ENCODE measurements at regions not wholly inside any gene's neighbourhood (a gene's known extent, or its start where the extent isn't known, plus 50 kb on each side); places are given as distances from the start of the nearest gene placed in this dataset.

DNA sequence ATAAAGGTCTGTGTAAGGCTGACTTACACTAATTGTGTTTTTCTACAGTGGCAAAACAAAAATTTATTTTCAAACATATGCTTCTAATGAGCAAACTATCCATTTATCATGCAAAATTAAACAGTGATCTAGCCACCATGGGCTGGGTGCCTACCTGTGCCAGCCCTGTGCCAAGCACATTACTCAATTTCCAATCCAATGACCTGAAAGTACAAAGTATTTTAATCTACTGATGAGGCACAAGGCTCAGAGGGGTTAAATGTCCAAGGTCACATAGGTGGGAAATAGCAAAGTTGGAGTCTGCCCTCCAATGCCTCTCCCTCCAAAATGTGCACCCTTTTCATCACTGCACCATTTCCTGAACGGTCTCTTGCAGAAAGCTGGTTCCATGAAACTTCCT, 279.1 kb upstream of the FMN2 start:
- no peak for DNase-seq
- peaks cover 2% of the 10 kb centered on the region for H3K9me3 Mint-ChIP-seq (ENCODE audit: unreplicated experiment)
- TF ChIP-seq, protein P1, sequence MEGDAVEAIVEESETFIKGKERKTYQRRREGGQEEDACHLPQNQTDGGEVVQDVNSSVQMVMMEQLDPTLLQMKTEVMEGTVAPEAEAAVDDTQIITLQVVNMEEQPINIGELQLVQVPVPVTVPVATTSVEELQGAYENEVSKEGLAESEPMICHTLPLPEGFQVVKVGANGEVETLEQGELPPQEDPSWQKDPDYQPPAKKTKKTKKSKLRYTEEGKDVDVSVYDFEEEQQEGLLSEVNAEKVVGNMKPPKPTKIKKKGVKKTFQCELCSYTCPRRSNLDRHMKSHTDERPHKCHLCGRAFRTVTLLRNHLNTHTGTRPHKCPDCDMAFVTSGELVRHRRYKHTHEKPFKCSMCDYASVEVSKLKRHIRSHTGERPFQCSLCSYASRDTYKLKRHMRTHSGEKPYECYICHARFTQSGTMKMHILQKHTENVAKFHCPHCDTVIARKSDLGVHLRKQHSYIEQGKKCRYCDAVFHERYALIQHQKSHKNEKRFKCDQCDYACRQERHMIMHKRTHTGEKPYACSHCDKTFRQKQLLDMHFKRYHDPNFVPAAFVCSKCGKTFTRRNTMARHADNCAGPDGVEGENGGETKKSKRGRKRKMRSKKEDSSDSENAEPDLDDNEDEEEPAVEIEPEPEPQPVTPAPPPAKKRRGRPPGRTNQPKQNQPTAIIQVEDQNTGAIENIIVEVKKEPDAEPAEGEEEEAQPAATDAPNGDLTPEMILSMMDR (IDR thresholded peaks at IDR 0.05; ENCODE audit: partially characterized antibody, unreplicated experiment), result no peak
- H3K36me3 Mint-ChIP-seq (ENCODE audit: unreplicated experiment), result no peaks in the 10 kb centered on the region
- peaks cover 20% of the 10 kb centered on the region for H3K4me1 Mint-ChIP-seq (ENCODE audit: low read depth, unreplicated experiment)
- H3K27ac Mint-ChIP-seq (ENCODE audit: unreplicated experiment), result no peak overlapping the region
- no peaks in the 10 kb centered on the region for H3K27me3 Mint-ChIP-seq (ENCODE audit: unreplicated experiment)
- H3K4me3 Mint-ChIP-seq (ENCODE audit: unreplicated experiment), result no peak overlapping the region

DNA sequence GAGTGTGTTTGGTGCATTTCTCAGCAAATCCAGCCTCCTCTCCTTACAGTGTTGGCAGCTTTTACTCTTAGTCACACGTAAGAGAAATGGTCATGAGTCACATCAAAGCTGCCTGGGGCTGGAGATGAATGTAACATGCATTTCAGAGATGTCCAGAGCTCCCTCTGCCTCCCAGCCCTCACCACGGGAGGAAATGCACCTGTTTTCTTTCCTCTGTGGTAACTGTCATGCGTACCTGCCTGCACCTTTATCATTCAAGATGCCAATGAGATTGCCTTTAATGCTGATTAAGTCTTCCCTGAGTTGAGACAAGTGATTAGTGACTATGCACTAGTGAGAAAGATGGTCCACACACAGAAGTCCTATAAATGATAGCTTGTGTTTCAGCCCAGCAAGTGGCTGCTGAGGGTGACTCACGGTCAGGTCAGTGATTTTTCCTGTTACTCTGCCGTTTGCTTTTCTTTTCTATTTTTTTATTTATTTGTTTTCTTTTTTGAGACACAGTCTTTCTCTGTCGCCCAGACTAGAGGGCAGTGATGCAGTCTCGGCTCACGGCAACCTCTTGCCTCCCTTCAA, 277.3 kb upstream of the FMN2 start:
- no peaks in the 10 kb centered on the region for H3K36me3 Mint-ChIP-seq (ENCODE audit: unreplicated experiment)
- H3K9me3 Mint-ChIP-seq (ENCODE audit: unreplicated experiment), result peaks cover 2% of the 10 kb centered on the region
- no peak overlapping the region for H3K27ac Mint-ChIP-seq (ENCODE audit: unreplicated experiment)
- DNase-seq, result no peak
- TF ChIP-seq, protein P1 (IDR thresholded peaks at IDR 0.05; ENCODE audit: partially characterized antibody, unreplicated experiment), result no peak
- H3K27me3 Mint-ChIP-seq (ENCODE audit: unreplicated experiment), result peaks cover 4% of the 10 kb centered on the region
- H3K4me1 Mint-ChIP-seq (ENCODE audit: low read depth, unreplicated experiment), result peaks cover 20% of the 10 kb centered on the region
- H3K4me3 Mint-ChIP-seq (ENCODE audit: unreplicated experiment), result no peak overlapping the region

DNA sequence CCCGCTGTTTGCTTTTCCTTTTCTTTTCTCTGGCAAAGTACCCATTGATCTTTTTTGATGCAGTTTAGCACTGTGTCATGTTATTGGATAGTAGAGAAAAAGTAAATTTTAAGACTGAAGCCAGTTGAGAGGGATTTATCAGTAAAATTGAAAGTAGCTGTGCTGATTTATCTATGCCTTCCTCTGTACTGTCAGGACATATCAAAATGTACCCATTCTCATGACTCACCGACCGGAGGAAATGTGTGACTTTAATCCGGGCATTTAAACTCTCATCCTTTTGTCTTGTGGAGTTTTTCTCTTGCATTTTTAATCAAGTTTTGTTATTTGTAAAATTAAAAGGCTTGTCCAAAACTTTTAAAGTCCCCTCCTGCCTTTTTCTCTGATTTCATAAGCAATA, 276.6 kb upstream of the FMN2 start:
- no peak for DNase-seq
- H3K4me3 Mint-ChIP-seq (ENCODE audit: unreplicated experiment), result no peak overlapping the region
- H3K27ac Mint-ChIP-seq (ENCODE audit: unreplicated experiment), result no peak overlapping the region
- H3K4me1 Mint-ChIP-seq (ENCODE audit: low read depth, unreplicated experiment), result peaks cover 16% of the 10 kb centered on the region
- TF ChIP-seq, protein P1 (IDR thresholded peaks at IDR 0.05; ENCODE audit: partially characterized antibody, unreplicated experiment), result no peak
- H3K36me3 Mint-ChIP-seq (ENCODE audit: unreplicated experiment), result no peaks in the 10 kb centered on the region
- peaks cover 4% of the 10 kb centered on the region for H3K27me3 Mint-ChIP-seq (ENCODE audit: unreplicated experiment)
- no peaks in the 10 kb centered on the region for H3K9me3 Mint-ChIP-seq (ENCODE audit: unreplicated experiment)

DNA sequence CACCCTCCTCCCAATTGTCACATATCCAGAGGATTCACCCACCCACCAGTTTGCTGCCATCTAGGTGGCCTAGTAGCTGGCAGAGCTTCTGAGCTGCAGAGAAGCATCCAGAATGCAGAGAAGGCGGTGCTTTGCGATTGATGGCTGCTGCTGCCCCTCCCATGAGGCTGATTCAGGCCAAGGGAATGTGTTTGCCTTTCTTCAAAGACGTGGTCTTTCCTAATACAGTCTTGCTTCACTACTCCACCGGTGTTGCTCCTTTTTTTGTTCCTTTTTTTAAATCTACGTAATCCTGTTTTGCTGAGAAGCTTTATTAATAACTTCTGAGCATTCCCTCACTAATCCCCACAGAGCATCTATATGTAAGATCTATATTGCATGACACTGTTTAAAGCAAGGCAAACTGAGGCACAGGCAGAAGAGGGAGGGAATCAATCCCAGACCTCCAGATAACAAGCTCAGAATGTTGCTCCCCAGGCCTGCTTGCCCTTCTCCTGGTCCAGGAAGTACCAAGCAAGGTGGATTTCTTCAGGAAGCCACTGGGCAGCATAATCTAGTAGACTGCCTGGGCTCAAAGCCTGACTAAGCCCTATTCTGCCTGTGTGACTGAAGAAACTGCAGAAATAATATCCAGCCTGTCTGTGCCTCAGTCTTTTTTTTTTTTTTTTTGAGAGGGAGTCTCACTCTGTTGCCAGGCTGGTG, 275.5 kb upstream of the FMN2 start:
- H3K4me1 Mint-ChIP-seq (ENCODE audit: low read depth, unreplicated experiment), result peaks cover 8% of the 10 kb centered on the region
- peak; percentile 34 for DNase-seq
- H3K36me3 Mint-ChIP-seq (ENCODE audit: unreplicated experiment), result no peaks in the 10 kb centered on the region
- no peaks in the 10 kb centered on the region for H3K9me3 Mint-ChIP-seq (ENCODE audit: unreplicated experiment)
- peaks cover 4% of the 10 kb centered on the region for H3K27me3 Mint-ChIP-seq (ENCODE audit: unreplicated experiment)
- no peak overlapping the region for H3K27ac Mint-ChIP-seq (ENCODE audit: unreplicated experiment)
- TF ChIP-seq, protein P1 (IDR thresholded peaks at IDR 0.05; ENCODE audit: partially characterized antibody, unreplicated experiment), result no peak
- no peak overlapping the region for H3K4me3 Mint-ChIP-seq (ENCODE audit: unreplicated experiment)

DNA sequence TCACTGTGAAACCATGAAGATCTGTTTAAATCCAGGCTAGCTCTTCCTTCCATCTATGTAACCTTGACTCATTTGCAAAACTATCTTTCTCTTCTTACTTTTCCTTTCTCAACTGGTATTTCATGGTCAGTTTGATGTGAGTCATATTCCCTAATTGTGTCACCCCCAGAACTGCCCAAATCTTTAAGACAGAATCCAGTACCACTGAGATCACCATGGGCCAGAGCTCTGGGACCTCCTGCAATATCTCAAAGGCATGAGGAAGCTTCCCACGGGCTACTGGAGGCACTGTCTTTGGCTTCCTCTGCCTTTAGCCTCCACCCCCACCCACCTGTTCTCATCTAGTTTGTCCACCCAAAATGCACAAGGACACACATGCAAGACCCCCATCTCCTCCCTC, 274.4 kb upstream of the FMN2 start:
- peak overlapping the region; percentile 42 for H3K27ac Mint-ChIP-seq (ENCODE audit: unreplicated experiment)
- peaks cover 4% of the 10 kb centered on the region for H3K27me3 Mint-ChIP-seq (ENCODE audit: unreplicated experiment)
- no peak overlapping the region for H3K4me3 Mint-ChIP-seq (ENCODE audit: unreplicated experiment)
- H3K9me3 Mint-ChIP-seq (ENCODE audit: unreplicated experiment), result no peaks in the 10 kb centered on the region
- no peak for DNase-seq
- no peaks in the 10 kb centered on the region for H3K36me3 Mint-ChIP-seq (ENCODE audit: unreplicated experiment)
- peaks cover 4% of the 10 kb centered on the region for H3K4me1 Mint-ChIP-seq (ENCODE audit: low read depth, unreplicated experiment)
- TF ChIP-seq, protein P1 (IDR thresholded peaks at IDR 0.05; ENCODE audit: partially characterized antibody, unreplicated experiment), result no peak

All from glutamatergic neuron (in vitro differentiated cells).